OCI-LY3 (cell line): ENCODE measurements at regions not wholly inside any gene's neighbourhood (a gene's known extent, or its start where the extent isn't known, plus 50 kb on each side); places are given as distances from the start of the nearest gene placed in this dataset.

Experiments used
- H2AFZ ChIP-seq: fragments of 200-600, 300-600 bp; shearing (Covaris generic); 2 replicates; pipeline ENCODE4 v1.6.0; 2014; ENCODE audit warnings: antibody characterized with exemption, low read depth, low read length
- H3K27ac ChIP-seq: fragments of 200-600, 300-600 bp; sonication (generic); 2 replicates; pipeline ENCODE4 v1.5.1; 2014; ENCODE audit warnings: mild to moderate bottlenecking, low read length, moderate library complexity, mixed read lengths
- H3K27me3 ChIP-seq: fragments of 200-600, 300-600 bp; sonication (generic); 2 replicates; pipeline ENCODE4 v1.6.1; 2014; ENCODE audit warnings: low read depth, low read length, mixed read lengths
- H3K36me3 ChIP-seq: fragments of 200-600, 300-600 bp; sonication (generic); replicated peaks from 2 replicates; pipeline ENCODE3; 2014; ENCODE audit warnings: low read depth, low read length, mixed read lengths
- H3K4me1 ChIP-seq: fragments of 300-600, 200-600 bp; sonication (generic); 2 replicates; pipeline ENCODE4 v1.6.1; 2014; ENCODE audit warnings: low read length, mixed read lengths
- H3K4me2 ChIP-seq: fragments of 200-600, 300-600 bp; sonication (generic); 2 replicates; pipeline ENCODE4 v1.6.1; 2014; ENCODE audit warnings: low read length, mixed read lengths
- H3K4me3 ChIP-seq: fragments of 300-600, 200-600 bp; sonication (generic); 2 replicates; pipeline ENCODE4 v1.5.1; 2014; ENCODE audit warnings: antibody characterized with exemption, mild to moderate bottlenecking, low read length, moderate library complexity
- H3K79me2 ChIP-seq: fragments of 300-600, 200-600 bp; shearing (Covaris generic); 2 replicates; pipeline ENCODE4 v1.6.1; 2014; ENCODE audit warnings: mild to moderate bottlenecking, low read length, mixed read lengths
- H3K9ac ChIP-seq: fragments of 300-600, 200-600 bp; shearing (Covaris generic); 2 replicates; pipeline ENCODE4 v1.6.0; 2014; ENCODE audit warnings: mild to moderate bottlenecking, low read length, moderate library complexity
- H3K9me3 ChIP-seq: fragments of 200-600, 300-600 bp; shearing (Covaris generic); 2 replicates; pipeline ENCODE4 v1.6.1; 2014; ENCODE audit warnings: low read length, mixed read lengths; ENCODE audit not compliant: insufficient read depth
- H4K20me1 ChIP-seq: fragments of 200-600, 300-600 bp; sonication (generic); 2 replicates; pipeline ENCODE4 v1.6.1; 2016; ENCODE audit warnings: low read length, mixed read lengths; ENCODE audit not compliant: insufficient read depth
- EZH2phosphoT487 ChIP-seq: fragments of 200-600 bp; shearing (Covaris generic); IDR thresholded peaks from 2 replicates; pipeline ENCODE4 v1.6.1; 2018; ENCODE audit warnings: antibody characterized with exemption, mixed run types, low read depth
- TF ChIP-seq, protein P1 (sequence below): fragments of 200-600, 300-600 bp; sonication (generic); IDR thresholded peaks from 2 replicates; pipeline ENCODE4 v1.5.1; 2014; ENCODE audit warnings: antibody characterized with exemption, low read length, low read depth

GRCh38 chr9:91039125-91039834 is 237.7 kb downstream of the SYK start:
- no peak overlapping the region for H3K9ac ChIP-seq
- H3K27me3 ChIP-seq: peaks cover 38% of the 10 kb centered on the region
- TF ChIP-seq, protein P1, sequence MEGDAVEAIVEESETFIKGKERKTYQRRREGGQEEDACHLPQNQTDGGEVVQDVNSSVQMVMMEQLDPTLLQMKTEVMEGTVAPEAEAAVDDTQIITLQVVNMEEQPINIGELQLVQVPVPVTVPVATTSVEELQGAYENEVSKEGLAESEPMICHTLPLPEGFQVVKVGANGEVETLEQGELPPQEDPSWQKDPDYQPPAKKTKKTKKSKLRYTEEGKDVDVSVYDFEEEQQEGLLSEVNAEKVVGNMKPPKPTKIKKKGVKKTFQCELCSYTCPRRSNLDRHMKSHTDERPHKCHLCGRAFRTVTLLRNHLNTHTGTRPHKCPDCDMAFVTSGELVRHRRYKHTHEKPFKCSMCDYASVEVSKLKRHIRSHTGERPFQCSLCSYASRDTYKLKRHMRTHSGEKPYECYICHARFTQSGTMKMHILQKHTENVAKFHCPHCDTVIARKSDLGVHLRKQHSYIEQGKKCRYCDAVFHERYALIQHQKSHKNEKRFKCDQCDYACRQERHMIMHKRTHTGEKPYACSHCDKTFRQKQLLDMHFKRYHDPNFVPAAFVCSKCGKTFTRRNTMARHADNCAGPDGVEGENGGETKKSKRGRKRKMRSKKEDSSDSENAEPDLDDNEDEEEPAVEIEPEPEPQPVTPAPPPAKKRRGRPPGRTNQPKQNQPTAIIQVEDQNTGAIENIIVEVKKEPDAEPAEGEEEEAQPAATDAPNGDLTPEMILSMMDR: no peak
- TF ChIP-seq EZH2phosphoT487: no peak
- no peak overlapping the region for H2AFZ ChIP-seq
- H3K4me2 ChIP-seq: no peak overlapping the region
- H3K79me2 ChIP-seq: no peaks in the 10 kb centered on the region
- H4K20me1 ChIP-seq: no peaks in the 10 kb centered on the region
- H3K4me1 ChIP-seq: no peaks in the 10 kb centered on the region
- no peak overlapping the region for H3K4me3 ChIP-seq
- H3K27ac ChIP-seq: no peak overlapping the region
- H3K36me3 ChIP-seq: no peaks in the 10 kb centered on the region
- H3K9me3 ChIP-seq: no peaks in the 10 kb centered on the region

DNA sequence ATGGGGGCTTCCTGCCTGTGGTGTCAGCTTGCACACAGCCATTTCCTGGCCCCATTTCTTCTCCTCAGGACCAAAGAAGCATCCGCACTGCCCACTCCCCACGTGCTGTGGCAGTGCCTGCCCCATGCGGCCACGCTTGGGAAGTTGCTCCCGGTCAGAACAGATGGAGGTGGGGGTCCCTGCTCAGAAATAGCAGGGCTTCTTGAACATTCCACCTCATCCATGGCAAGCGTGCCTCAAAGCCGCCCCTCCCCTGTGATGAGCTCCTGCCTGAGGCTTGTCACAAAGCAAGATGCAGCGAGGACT is 238.2 kb downstream of the SYK start:
- H3K9me3 ChIP-seq: no peaks in the 10 kb centered on the region
- TF ChIP-seq, protein P1: no peak
- TF ChIP-seq EZH2phosphoT487: no peak
- no peaks in the 10 kb centered on the region for H3K79me2 ChIP-seq
- H3K27me3 ChIP-seq: peaks cover 42% of the 10 kb centered on the region
- no peak overlapping the region for H3K27ac ChIP-seq
- no peaks in the 10 kb centered on the region for H3K4me1 ChIP-seq
- no peaks in the 10 kb centered on the region for H4K20me1 ChIP-seq
- no peak overlapping the region for H3K4me2 ChIP-seq
- no peak overlapping the region for H3K9ac ChIP-seq
- no peak overlapping the region for H3K4me3 ChIP-seq
- no peaks in the 10 kb centered on the region for H3K36me3 ChIP-seq
- no peak overlapping the region for H2AFZ ChIP-seq

- no peak overlapping the region for H2AFZ ChIP-seq
- no peaks in the 10 kb centered on the region for H3K4me1 ChIP-seq
- no peak overlapping the region for H3K9ac ChIP-seq
- no peaks in the 10 kb centered on the region for H4K20me1 ChIP-seq
- no peaks in the 10 kb centered on the region for H3K36me3 ChIP-seq
- H3K27me3 ChIP-seq: peaks cover 49% of the 10 kb centered on the region
- no peak overlapping the region for H3K27ac ChIP-seq
- TF ChIP-seq, protein P1: no peak
- TF ChIP-seq EZH2phosphoT487: no peak
- H3K4me3 ChIP-seq: no peak overlapping the region
- H3K9me3 ChIP-seq: no peaks in the 10 kb centered on the region
- H3K79me2 ChIP-seq: no peaks in the 10 kb centered on the region
- H3K4me2 ChIP-seq: no peak overlapping the region
Measured at GRCh38 chr9:91040371-91041215, 239.0 kb downstream of the SYK start.

DNA sequence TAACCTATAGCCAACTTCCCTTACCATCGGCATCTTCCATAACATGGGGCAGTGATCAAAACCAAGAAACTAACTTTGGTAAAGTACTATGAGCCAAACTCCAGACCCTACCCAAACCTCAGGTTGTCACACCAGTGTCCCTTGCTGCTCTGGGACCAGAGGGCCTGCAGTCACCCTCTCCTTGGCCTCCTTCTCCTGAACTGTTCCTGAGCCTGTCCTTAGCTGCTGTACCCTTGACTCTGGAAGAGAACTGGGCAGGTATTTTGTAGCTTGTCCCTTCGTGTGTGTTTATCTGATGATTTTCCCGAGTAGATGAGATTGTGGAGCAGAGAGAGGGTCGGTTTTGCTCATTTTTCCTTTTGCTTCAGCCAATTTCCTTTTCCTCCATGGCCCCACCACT is 240.4 kb downstream of the SYK start:
- Histone ChIP-seq H3K79me2 (no peaks in the 10 kb centered on the region), H4K20me1 (no peaks in the 10 kb centered on the region), H3K27ac (no peak overlapping the region), H3K9ac (no peak overlapping the region), H2AFZ (no peak overlapping the region), H3K27me3 (peaks cover 44% of the 10 kb centered on the region), H3K4me1 (no peaks in the 10 kb centered on the region), H3K36me3 (no peaks in the 10 kb centered on the region), H3K9me3 (no peaks in the 10 kb centered on the region), H3K4me3 (no peak overlapping the region), H3K4me2 (no peak overlapping the region)
- no peak for TF ChIP-seq EZH2phosphoT487
- TF ChIP-seq, protein P1: no peak
